ENCODE measurements at regions not wholly inside any gene's neighbourhood (a gene's known extent, or its start where the extent isn't known, plus 50 kb on each side); places are given as distances from the start of the nearest gene placed in this dataset.
"Not testable (repeated sequence)": the region's sequence is repeated elsewhere in the genome, so short reads cannot be mapped to it uniquely, and the experiment has no call there.

DNA sequence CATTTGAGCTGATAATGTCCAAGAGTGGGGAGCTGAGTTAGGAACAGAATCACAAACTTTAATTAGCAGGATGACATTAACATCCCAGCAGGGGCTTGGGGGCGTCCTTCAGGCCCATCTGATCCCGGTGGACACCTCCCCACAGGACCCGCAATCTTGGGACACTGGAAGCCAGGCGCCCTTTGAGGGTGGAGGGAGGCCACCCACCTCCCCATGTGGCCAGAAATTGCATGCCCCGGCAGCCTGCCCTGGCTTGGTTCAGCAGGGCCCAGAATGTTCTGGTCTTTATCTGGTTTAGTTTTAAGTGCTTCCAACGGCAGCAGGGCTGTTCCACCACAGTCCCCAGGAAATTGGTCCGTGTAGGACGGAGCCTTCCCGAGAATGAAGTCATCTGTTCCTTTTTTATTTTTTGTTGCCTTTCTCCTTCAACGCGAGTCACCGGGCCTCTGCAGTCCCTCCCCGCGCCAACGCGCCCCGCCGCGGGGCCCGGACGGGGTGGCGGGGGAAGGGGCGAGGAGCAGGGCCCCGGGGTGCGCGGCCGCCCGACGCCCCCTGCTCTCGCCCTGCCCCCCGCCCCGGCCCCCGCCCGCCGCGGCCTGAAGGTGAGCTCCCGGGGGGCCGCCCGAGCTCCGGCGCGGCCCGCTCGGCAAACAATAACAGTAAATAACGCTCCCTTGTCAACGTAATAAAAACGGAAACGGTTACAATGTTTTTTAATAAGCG lies 207.9 kb downstream of the C9orf50 start:
- intact Hi-C loops (cut with DNase I; ENCODE audit: low total_unique reads): no loop called here

DNA sequence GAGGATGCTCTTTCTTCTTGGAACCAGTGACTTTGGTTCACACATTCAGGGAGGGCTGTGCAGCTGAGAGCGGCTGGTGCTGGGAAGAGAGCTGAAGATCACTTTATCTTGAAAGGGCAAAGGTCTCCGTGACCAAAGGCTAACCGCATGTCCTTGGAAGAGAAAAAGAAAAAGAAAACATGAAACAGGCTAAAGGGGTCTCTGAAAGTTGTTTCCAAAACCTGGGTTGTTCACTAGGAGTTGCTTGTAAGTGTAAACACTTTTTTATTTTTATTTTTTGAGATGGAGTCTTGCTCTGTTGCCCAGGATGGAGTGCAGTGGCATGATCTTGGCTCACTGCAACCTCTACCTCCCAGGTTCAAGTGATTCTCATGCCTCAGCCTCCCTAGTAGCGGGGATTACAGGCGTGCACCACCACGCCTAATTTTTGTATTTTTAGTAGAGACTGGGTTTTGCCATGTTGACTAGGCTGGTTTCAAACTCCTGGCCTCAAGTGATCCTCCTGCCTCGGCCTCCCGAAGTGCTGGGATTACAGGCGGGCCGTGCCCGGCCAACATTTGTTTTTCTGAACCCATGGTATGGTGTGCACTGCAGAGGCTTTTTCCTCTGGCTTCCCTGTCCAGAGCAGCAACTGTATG lies 208.6 kb downstream of the C9orf50 start:
- DNase-seq (ENCODE audit: low spot score in 2 of 2); intact Hi-C loops (cut with DNase I; ENCODE audit: low total_unique reads); H3K4me3 ChIP-seq (ENCODE audit: low read depth, poor library complexity, severe bottlenecking): not testable (repeated sequence)
- WGBS, 2 donors: 88 to 91% methylated on average over 11 of the region's 11 CpGs

More for the DNA sequence above, 207.9 kb downstream of the C9orf50 start:
- peak; percentile 43 to 93 for DNase-seq (ENCODE audit: low spot score in 2 of 2)
- TF ChIP-seq, protein P1, sequence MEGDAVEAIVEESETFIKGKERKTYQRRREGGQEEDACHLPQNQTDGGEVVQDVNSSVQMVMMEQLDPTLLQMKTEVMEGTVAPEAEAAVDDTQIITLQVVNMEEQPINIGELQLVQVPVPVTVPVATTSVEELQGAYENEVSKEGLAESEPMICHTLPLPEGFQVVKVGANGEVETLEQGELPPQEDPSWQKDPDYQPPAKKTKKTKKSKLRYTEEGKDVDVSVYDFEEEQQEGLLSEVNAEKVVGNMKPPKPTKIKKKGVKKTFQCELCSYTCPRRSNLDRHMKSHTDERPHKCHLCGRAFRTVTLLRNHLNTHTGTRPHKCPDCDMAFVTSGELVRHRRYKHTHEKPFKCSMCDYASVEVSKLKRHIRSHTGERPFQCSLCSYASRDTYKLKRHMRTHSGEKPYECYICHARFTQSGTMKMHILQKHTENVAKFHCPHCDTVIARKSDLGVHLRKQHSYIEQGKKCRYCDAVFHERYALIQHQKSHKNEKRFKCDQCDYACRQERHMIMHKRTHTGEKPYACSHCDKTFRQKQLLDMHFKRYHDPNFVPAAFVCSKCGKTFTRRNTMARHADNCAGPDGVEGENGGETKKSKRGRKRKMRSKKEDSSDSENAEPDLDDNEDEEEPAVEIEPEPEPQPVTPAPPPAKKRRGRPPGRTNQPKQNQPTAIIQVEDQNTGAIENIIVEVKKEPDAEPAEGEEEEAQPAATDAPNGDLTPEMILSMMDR (IDR thresholded peaks at IDR 0.05): no peak
- no peak for TF ChIP-seq POLR2A (IDR thresholded peaks at IDR 0.05)
- WGBS, 2 donors: 1 to 2% methylated on average over 47 to 48 of the region's 49 CpGs
- H3K4me3 ChIP-seq (ENCODE audit: low read depth, poor library complexity, severe bottlenecking): peak overlapping the region; percentile 35

DNA sequence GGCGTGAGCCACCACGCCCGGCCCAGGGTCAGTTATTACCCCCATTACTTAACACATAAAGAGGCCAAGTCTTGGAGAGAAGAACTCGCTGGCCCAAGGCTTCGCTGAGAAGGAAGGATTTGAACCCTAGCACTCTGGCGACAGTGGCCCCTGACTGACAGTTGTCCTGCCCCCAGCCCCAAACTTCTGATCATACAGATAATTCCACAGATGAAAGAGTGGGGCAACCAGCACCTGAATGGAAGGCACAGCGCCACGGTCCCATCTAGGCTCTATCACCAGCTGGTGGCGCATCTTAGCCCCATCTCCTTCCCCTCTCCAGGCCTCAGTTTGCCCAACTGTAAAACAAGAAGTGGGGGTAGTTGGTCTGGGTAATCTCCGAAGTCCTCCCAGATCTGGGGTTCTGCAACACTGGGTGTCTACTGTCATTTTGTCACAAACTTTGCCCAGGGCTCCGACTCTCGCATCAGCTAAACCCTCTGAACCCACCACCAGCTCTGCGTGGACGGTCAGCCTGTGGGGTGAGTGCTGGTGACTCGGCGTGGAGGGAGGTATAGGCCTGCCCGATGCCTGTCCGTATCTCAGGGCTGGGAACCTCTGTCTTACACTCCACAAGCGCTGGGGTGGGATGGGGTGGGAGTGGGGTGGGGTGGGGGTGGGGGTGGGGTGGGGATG lies 209.3 kb downstream of the C9orf50 start:
- intact Hi-C loops (cut with DNase I; ENCODE audit: low total_unique reads): no loop called here
- no peak for DNase-seq (ENCODE audit: low spot score in 2 of 2)
- H3K4me3 ChIP-seq (ENCODE audit: low read depth, poor library complexity, severe bottlenecking): no peak overlapping the region
- WGBS, 2 donors: 91 to 97% methylated on average over 19 of the region's 19 CpGs
- TF ChIP-seq POLR2A (IDR thresholded peaks at IDR 0.05): no peak
- TF ChIP-seq, protein P1 (IDR thresholded peaks at IDR 0.05): no peak

DNA sequence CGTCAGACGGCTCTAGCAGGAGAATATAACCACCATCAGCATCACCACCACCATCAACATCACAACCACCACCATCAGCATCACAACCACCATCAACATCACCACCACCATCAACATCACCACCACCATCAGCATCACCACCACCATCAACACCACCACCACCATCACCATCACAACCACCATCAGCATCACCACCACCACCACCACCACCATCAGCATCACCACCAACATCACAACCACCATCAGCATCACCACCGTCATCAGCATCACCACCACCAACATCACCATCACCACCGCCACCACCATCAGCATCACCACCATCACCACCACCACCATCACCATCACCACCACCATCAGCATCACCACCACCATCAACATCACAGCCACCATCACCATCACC lies 210.7 kb downstream of the C9orf50 start:
- no peak overlapping the region for H3K4me3 ChIP-seq (ENCODE audit: low read depth, poor library complexity, severe bottlenecking)
- TF ChIP-seq, protein P1 (IDR thresholded peaks at IDR 0.05): no peak
- no peak for TF ChIP-seq POLR2A (IDR thresholded peaks at IDR 0.05)
- no peak for DNase-seq (ENCODE audit: low spot score in 2 of 2)
- intact Hi-C loops (cut with DNase I; ENCODE audit: low total_unique reads): no loop called here
- WGBS, 2 donors: 54 to 56% methylated on average over 4 of the region's 4 CpGs

DNA sequence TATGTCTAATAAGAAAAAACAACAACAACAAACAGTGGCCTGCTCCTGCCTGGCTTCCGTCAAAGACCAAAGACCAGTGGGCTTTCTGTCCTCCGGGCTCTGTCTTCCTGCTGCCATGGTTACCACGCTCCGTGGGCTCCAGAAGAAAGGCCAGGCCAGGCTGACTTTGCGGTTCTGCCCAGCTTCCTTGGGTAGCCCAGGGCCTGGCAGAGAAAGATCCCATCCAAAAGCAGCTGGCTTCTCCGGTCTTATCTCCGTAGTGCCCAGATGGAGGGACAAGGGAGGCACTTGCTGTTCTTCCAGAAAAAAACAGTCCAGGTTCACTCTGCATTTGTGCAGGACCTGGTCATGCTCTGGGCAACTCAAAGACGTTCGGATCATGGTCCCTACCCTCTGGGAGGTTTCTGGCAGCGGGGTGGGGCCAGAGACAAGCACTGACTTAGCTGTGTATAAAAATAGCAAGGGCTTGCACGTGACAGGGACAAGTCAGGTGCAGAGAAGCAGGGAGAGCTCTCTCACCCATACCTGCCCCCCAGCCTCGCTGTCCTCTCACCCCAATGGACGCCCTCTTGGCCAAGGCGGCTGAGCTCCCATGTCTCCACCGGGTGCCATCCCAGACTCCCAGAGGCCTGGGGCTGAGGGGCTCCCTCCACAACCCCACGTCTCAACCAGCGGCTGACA lies 212.2 kb downstream of the C9orf50 start:
- peak in 1 of 2 donors; percentile 66 for DNase-seq (ENCODE audit: low spot score in 2 of 2)
- no peak overlapping the region for H3K4me3 ChIP-seq (ENCODE audit: low read depth, poor library complexity, severe bottlenecking)
- 42 to 54% methylated on average over 14 of the region's 17 CpGs for WGBS, 2 donors
- TF ChIP-seq POLR2A (IDR thresholded peaks at IDR 0.05): no peak
- TF ChIP-seq, protein P1 (IDR thresholded peaks at IDR 0.05): no peak
- intact Hi-C loops (cut with DNase I; ENCODE audit: low total_unique reads): no loop called here
